ENCODE measurements at regions not wholly inside any gene's neighbourhood (a gene's known extent, or its start where the extent isn't known, plus 50 kb on each side); places are given as distances from the start of the nearest gene placed in this dataset.

DNA sequence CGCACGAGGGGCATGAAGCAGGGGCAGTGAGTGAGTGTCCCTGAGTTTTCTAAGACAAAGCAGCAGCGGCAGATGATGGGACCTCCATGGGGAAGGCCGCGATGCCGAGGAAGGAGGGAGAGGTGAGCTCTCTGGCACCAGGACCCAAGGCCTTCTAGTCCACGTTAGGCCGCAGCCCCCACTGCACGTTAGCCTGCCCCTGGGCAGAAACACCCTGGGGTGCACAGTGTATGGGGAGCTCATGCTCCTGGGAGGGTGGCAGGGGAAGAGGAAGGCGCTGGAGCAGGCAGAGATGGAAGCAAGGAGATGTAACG is 97.3 kb upstream of the IKZF1 start:
- Histone ChIP-seq H3K4me3 (ENCODE audit: low read depth in 2 of 2, low read length in 1 of 2) (no peak overlapping the region), H3K79me2 (ENCODE audit: insufficient read depth) (no peaks in the 10 kb centered on the region), H3K27ac (ENCODE audit: low read depth in 2 of 2, low read length in 1 of 2) (no peak overlapping the region), H3F3A (replicated peaks; ENCODE audit: insufficient read depth) (no peaks in the 10 kb centered on the region), H3K4me2 (no peak overlapping the region), H3K9ac (no peak overlapping the region), H3K9me3 (no peaks in the 10 kb centered on the region), H3K36me3 (replicated peaks in 1 of 2; ENCODE audit: control insufficient read depth in 1 of 2, insufficient read depth in 2 of 2, low read length in 1 of 2) (no peaks in the 10 kb centered on the region), H2AFZ (ENCODE audit: low read depth) (no peak overlapping the region), H4K20me1 (ENCODE audit: insufficient read depth) (no peaks in the 10 kb centered on the region), H3K27me3 (ENCODE audit: insufficient read depth) (no peaks in the 10 kb centered on the region), H3K9me2 (no peaks in the 10 kb centered on the region), H3K4me1 (ENCODE audit: control insufficient read depth in 1 of 2, insufficient read depth in 2 of 2, low read depth in 1 of 2, low read length in 1 of 2) (no peaks in the 10 kb centered on the region)
- ChIA-PET POLR2A (interaction anchor here (0.6 kb wide), 1 partner anchor 185 kb away, joined by 3 read pairs; no protein-coding TSS in a partner anchor), CTCF (interaction anchor here (0.8 to 15.4 kb wide), 14 partner anchors 7 to 954 kb away, joined by 3 to 353 read pairs (median 12); no protein-coding TSS in a partner anchor)
- DNase-seq: no peak
- 57% methylated on average over 11 of the region's 11 CpGs for WGBS (ENCODE audit: low lambda C conversion rate)
- TF ChIP-seq GABPA (IDR thresholded peaks at IDR 0.05; ENCODE audit: low read depth) (no peak), USF2 (IDR thresholded peaks at IDR 0.05; ENCODE audit: borderline replicate concordance, low read depth, low read length) (no peak), CHD2 (IDR thresholded peaks at IDR 0.05; ENCODE audit: low read length, partially characterized antibody) (no peak), IRF3 (IDR thresholded peaks at IDR 0.05; ENCODE audit: low read depth, low read length) (no peak), RXRA (IDR thresholded peaks at IDR 0.05; ENCODE audit: borderline replicate concordance, low read depth) (no peak)

- Histone ChIP-seq H3K4me3 (ENCODE audit: low read depth in 2 of 2, low read length in 1 of 2) (no peak overlapping the region), H3K27me3 (ENCODE audit: insufficient read depth) (no peaks in the 10 kb centered on the region), H3K4me1 (ENCODE audit: control insufficient read depth in 1 of 2, insufficient read depth in 2 of 2, low read depth in 1 of 2, low read length in 1 of 2) (no peaks in the 10 kb centered on the region), H3K27ac (ENCODE audit: low read depth in 2 of 2, low read length in 1 of 2) (no peak overlapping the region), H4K20me1 (ENCODE audit: insufficient read depth) (no peaks in the 10 kb centered on the region), H3K79me2 (ENCODE audit: insufficient read depth) (no peaks in the 10 kb centered on the region), H3K9me3 (no peaks in the 10 kb centered on the region), H3K9me2 (no peaks in the 10 kb centered on the region), H3K9ac (no peak overlapping the region), H2AFZ (ENCODE audit: low read depth) (no peak overlapping the region), H3F3A (replicated peaks; ENCODE audit: insufficient read depth) (no peaks in the 10 kb centered on the region), H3K4me2 (no peak overlapping the region), H3K36me3 (replicated peaks in 1 of 2; ENCODE audit: control insufficient read depth in 1 of 2, insufficient read depth in 2 of 2, low read length in 1 of 2) (no peaks in the 10 kb centered on the region)
- ChIA-PET CTCF (interaction anchor here (0.8 to 15.4 kb wide), 33 partner anchors 8 to 954 kb away, joined by 3 to 353 read pairs (median 7); no protein-coding TSS in a partner anchor), POLR2A (interaction anchor here (0.6 to 1.2 kb wide), 2 partner anchors 185 to 249 kb away, joined by 3 read pairs; no protein-coding TSS in a partner anchor)
- no peak for DNase-seq
- TF ChIP-seq EP300 (IDR thresholded peaks at IDR 0.05; ENCODE audit: borderline replicate concordance in 1 of 2, low read depth in 1 of 2, low read length in 1 of 2) (no peak), PBX3 (IDR thresholded peaks at IDR 0.05) (no peak), MEF2A (IDR thresholded peaks at IDR 0.05; ENCODE audit: borderline replicate concordance, low read depth) (no peak), MXI1 (IDR thresholded peaks at IDR 0.05; ENCODE audit: low read depth, low read length) (no peak), FOSL2 (IDR thresholded peaks at IDR 0.05; ENCODE audit: borderline replicate concordance, low read depth) (no peak), SMC3 (IDR thresholded peaks at IDR 0.05; ENCODE audit: low read depth, low read length) (no peak), CHD2 (IDR thresholded peaks at IDR 0.05; ENCODE audit: low read length, partially characterized antibody) (no peak), ELF1 (IDR thresholded peaks at IDR 0.05) (no peak), REST (IDR thresholded peaks at IDR 0.05; ENCODE audit: low read depth, low read length) (no peak), RXRA (IDR thresholded peaks at IDR 0.05; ENCODE audit: borderline replicate concordance, low read depth) (no peak)
- TF ChIP-seq, protein P1, sequence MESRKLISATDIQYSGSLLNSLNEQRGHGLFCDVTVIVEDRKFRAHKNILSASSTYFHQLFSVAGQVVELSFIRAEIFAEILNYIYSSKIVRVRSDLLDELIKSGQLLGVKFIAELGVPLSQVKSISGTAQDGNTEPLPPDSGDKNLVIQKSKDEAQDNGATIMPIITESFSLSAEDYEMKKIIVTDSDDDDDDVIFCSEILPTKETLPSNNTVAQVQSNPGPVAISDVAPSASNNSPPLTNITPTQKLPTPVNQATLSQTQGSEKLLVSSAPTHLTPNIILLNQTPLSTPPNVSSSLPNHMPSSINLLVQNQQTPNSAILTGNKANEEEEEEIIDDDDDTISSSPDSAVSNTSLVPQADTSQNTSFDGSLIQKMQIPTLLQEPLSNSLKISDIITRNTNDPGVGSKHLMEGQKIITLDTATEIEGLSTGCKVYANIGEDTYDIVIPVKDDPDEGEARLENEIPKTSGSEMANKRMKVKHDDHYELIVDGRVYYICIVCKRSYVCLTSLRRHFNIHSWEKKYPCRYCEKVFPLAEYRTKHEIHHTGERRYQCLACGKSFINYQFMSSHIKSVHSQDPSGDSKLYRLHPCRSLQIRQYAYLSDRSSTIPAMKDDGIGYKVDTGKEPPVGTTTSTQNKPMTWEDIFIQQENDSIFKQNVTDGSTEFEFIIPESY (IDR thresholded peaks at IDR 0.05; ENCODE audit: borderline replicate concordance, low read depth): no peak
- TF ChIP-seq, protein P2, sequence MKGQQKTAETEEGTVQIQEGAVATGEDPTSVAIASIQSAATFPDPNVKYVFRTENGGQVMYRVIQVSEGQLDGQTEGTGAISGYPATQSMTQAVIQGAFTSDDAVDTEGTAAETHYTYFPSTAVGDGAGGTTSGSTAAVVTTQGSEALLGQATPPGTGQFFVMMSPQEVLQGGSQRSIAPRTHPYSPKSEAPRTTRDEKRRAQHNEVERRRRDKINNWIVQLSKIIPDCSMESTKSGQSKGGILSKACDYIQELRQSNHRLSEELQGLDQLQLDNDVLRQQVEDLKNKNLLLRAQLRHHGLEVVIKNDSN (IDR thresholded peaks at IDR 0.05; ENCODE audit: borderline replicate concordance, low read depth): no peak
- 51% methylated on average over 21 of the region's 21 CpGs for WGBS (ENCODE audit: low lambda C conversion rate)
These were observed 97.9 kb upstream of the IKZF1 start for GRCh38 chr7:50206453-50207250.
